ENCODE measurements at regions not wholly inside any gene's neighbourhood (a gene's known extent, or its start where the extent isn't known, plus 50 kb on each side); places are given as distances from the start of the nearest gene placed in this dataset.
A peak's percentile ranks its signal among the peaks of the same experiment; 100 is the strongest.
"Not testable (repeated sequence)": the region's sequence is repeated elsewhere in the genome, so short reads cannot be mapped to it uniquely, and the experiment has no call there.

DNA sequence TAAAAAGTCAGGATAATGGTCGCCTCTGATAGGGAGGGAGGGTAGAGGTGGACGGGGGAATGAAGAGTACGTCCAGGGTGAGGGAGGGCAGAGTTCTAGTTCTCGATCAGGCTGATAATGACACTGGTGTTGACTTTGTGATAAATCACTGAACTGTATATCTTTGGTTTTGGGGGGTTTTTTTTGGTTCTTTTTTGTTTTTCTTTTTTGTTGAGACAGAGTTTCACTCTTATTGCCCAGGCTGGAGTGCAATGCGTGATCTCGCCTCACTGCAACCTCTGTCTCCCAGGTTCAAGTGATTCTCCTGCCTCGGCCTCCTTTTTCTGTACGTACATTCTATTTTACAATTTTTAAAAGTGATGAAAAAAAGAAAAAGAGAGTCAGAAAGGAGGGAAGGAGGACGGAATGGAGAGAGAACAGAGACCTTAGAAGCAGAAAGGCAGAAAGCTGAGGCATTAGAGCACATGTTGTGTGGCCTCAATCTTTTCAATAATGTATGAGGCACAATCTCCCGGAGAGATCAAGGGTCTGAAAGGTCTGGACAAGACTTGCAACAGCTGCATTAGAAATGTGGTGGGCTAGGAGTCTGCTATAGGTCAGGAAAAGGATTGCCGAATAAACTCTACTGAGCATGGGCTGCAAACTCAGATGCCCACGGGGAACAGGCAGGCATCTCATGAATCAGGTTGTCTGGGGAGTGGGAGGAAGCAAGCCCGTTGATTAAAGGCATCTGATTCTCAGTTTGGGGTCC is 174.8 kb downstream of the TOMM20 start:
- no peaks in the 10 kb centered on the region for H3K36me3 ChIP-seq
- DNase-seq, result no peak
- TF ChIP-seq, protein P1, sequence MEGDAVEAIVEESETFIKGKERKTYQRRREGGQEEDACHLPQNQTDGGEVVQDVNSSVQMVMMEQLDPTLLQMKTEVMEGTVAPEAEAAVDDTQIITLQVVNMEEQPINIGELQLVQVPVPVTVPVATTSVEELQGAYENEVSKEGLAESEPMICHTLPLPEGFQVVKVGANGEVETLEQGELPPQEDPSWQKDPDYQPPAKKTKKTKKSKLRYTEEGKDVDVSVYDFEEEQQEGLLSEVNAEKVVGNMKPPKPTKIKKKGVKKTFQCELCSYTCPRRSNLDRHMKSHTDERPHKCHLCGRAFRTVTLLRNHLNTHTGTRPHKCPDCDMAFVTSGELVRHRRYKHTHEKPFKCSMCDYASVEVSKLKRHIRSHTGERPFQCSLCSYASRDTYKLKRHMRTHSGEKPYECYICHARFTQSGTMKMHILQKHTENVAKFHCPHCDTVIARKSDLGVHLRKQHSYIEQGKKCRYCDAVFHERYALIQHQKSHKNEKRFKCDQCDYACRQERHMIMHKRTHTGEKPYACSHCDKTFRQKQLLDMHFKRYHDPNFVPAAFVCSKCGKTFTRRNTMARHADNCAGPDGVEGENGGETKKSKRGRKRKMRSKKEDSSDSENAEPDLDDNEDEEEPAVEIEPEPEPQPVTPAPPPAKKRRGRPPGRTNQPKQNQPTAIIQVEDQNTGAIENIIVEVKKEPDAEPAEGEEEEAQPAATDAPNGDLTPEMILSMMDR (IDR thresholded peaks at IDR 0.05), result no peak
- no peak overlapping the region for H3K4me3 ChIP-seq
- no peaks in the 10 kb centered on the region for H3K27me3 ChIP-seq (ENCODE audit: low read depth)
- no peaks in the 10 kb centered on the region for H3K9me3 ChIP-seq
- peaks cover 43% of the 10 kb centered on the region for H3K4me1 ChIP-seq
- no peak for ATAC-seq
- peak overlapping the region; percentile 76 for H3K27ac ChIP-seq
- intact Hi-C loops (cut with DNase I), result no loop called here

DNA sequence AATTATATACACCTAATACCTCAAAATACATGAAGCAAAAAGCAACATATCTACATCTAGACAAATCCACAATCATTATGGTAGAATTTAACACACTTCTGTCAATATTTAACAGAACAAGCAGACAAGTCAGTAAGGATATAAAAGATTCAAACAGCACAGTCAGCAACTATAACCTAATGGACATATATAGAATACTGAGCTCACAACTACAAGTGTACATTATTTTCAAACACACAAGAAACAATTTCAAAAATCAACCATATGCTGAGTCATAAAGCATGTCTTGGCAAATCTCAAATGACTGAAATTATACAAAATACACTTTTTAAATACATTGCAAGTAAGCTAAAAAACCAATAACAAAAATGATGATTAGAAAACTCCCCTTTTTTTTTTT is 178.0 kb downstream of the TOMM20 start:
- Histone ChIP-seq H3K4me1 (peaks cover 14% of the 10 kb centered on the region), H3K9me3 (no peaks in the 10 kb centered on the region), H3K27ac (no peak overlapping the region), H3K27me3 (ENCODE audit: low read depth) (no peaks in the 10 kb centered on the region), H3K36me3 (no peaks in the 10 kb centered on the region), H3K4me3 (no peak overlapping the region)
- DNase-seq, result no peak
- TF ChIP-seq, protein P1 (IDR thresholded peaks at IDR 0.05), result no peak
- no peak for ATAC-seq
- intact Hi-C loops (cut with DNase I), result no loop called here

DNA sequence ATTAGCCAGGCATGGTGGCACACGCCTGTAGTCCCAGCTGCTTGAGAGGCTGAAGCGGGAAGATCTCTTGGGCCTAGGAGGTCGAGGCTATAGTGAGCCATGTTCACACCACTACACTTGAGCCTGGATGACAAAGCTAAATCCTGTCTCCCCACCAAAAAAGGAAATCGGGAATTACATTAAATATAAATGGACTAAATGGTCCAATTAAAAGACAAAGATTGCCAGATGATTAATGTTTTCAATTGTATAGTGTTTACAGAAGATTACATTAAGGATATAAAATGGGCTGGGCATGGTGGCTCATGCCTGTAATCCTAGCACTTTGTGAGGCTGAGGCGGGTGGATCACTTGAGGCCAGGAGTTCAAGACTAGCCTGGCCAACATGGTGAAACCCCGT is 179.1 kb downstream of the TOMM20 start:
- H3K27me3 ChIP-seq (ENCODE audit: low read depth); ATAC-seq; H3K27ac ChIP-seq; H3K9me3 ChIP-seq; DNase-seq; H3K4me1 ChIP-seq; H3K36me3 ChIP-seq; intact Hi-C loops (cut with DNase I); H3K4me3 ChIP-seq: not testable (repeated sequence)

DNA sequence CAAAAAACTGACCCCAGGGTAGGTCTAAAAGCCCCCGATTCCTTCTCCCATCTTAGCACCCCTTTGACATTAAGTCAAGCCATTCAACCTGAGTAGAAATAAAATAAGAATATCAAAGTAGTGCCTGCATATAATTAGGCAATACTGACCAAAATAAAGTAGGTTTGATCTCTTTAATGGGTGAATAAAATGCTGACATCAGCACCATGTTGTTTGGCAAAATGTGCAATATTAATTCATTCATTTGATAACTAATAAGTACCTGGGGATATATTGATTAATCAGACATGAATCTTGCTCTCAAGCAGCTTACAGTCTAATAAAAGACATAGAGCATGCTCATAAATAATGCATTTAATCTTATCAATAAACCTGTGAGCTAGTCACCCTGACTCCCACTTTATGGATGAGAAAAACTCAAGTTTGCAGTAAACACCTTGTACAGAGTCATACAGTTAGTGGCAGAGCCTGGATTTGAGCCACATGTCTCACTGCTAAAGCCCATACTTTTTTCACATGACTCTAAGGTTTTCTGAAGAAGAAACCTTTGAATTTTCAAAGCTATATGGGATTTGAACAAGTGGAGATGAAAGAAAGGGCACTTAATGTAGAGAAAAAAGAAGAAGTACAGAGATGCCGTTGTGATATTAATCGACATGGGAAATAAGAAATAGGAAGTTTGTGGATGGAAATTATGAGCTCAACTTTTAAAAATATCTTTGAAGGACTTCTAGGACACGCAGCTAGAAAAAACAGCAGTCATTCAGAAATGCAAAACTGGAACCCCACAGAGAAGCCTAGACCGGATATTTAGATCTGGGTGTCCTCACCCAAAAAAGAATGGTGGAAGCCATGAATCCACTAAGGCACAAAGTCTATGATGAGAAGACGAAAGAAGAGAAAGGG is 183.9 kb downstream of the TOMM20 start:
- H3K27ac ChIP-seq, result peak overlapping the region; percentile 25
- no peaks in the 10 kb centered on the region for H3K9me3 ChIP-seq
- TF ChIP-seq, protein P1 (IDR thresholded peaks at IDR 0.05), result no peak

DNA sequence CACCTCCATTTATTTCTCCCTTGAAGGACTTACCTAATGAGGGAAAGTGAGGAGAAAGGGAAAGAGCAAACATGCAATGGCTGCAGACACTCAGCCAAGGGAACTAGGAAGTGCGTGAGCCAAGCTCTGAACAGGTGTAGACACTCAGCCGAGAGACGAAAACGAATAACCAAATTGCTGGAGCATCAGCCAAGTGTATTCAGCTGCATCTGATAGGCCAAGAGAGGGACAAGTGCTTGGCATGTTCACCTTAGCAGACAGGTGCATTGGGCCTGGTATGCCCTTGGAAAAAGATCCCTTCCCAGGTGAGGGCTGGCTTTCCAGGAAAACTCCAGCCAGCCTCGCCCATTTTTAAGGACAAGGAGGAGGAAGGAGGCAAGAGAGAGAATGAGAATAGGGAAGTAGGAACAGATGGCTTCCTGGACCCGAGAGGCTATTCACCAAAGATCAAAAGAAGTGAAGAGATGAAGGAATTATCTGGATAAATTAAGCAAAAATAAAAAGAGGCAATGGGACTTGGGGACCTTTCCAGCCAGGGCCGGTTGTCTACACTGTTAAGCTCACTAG is 184.7 kb downstream of the TOMM20 start:
- H3K4me3 ChIP-seq, result no peak overlapping the region
- H3K27ac ChIP-seq, result no peak overlapping the region
- ATAC-seq (no peak), DNase-seq (no peak)
- H3K4me1 ChIP-seq, result peaks cover 11% of the 10 kb centered on the region
- H3K9me3 ChIP-seq, result no peaks in the 10 kb centered on the region
- TF ChIP-seq, protein P1 (IDR thresholded peaks at IDR 0.05), result no peak
- intact Hi-C loops (cut with DNase I), result no loop called here
- H3K36me3 ChIP-seq, result no peaks in the 10 kb centered on the region
- no peaks in the 10 kb centered on the region for H3K27me3 ChIP-seq (ENCODE audit: low read depth)

More for the DNA sequence above, 183.9 kb downstream of the TOMM20 start:
- no peak overlapping the region for H3K4me3 ChIP-seq
- H3K36me3 ChIP-seq, result no peaks in the 10 kb centered on the region
- DNase-seq (no peak), ATAC-seq (peak in 1 of 2 donors; percentile 32)
- intact Hi-C loops (cut with DNase I), result no loop called here
- H3K27me3 ChIP-seq (ENCODE audit: low read depth), result no peaks in the 10 kb centered on the region
- peaks cover 11% of the 10 kb centered on the region for H3K4me1 ChIP-seq
